H1 (cell line): ENCODE measurements at regions not wholly inside any gene's neighbourhood (a gene's known extent, or its start where the extent isn't known, plus 50 kb on each side); places are given as distances from the start of the nearest gene placed in this dataset.

ENCODE experiments used
- CTCF ChIA-PET: fragments of 300-600 bp; sonication (Branson Sonifier 250); formaldehyde crosslinking; loops from one replicate; lab custom pipeline; 2021; ENCODE audit not compliant: partially characterized antibody; lab: Charles Lee
- POLR2A ChIA-PET: fragments of 300-600 bp; sonication (Branson Sonifier 250); formaldehyde crosslinking; loops from one replicate; lab custom pipeline; 2021; ENCODE audit warnings: inconsistent platforms; ENCODE audit not compliant: partially characterized antibody; lab: Charles Lee
- DNase-seq, 2 experiments: peaks; one replicate each; pipeline versions ENCODE4 v3.0.0 to v3.0.0-alpha.2; 2010 to 2022; ENCODE audit warnings: low spot score in 2 of 2, low read depth in 1 of 2, mixed read lengths in 1 of 2
- FAIRE-seq: peaks from 2 replicates; lab custom pipeline; 2011; peaks lifted over from hg19 to GRCh38; lab: Jason Lieb, UNC
- H2AFZ ChIP-seq: 2 replicates; pipeline ENCODE4 v1.8.1; 2012; ENCODE audit warnings: low read length, inconsistent platforms
- H2AK5ac ChIP-seq: 2 replicates; pipeline ENCODE4 v1.6.1; 2013; ENCODE audit warnings: low read depth, low read length
- H2BK120ac ChIP-seq: replicated peaks from 2 replicates; pipeline ENCODE3; 2013; ENCODE audit warnings: low read depth, low read length, inconsistent platforms
- H2BK12ac ChIP-seq: 2 replicates; pipeline ENCODE4 v1.6.1; 2013; ENCODE audit warnings: low read depth, low read length
- H2BK15ac ChIP-seq: 2 replicates; pipeline ENCODE4 v1.6.1; 2013; ENCODE audit warnings: low read length
- H2BK20ac ChIP-seq: 2 replicates; pipeline ENCODE4 v1.6.1; 2013; ENCODE audit warnings: low read length
- H2BK5ac ChIP-seq: 2 replicates; pipeline ENCODE4 v1.6.1; 2013; ENCODE audit warnings: low read depth, low read length
- H3K14ac ChIP-seq: 2 replicates; pipeline ENCODE4 v1.6.1; 2013; ENCODE audit warnings: inconsistent platforms; ENCODE audit not compliant: insufficient read length
- H3K18ac ChIP-seq: 2 replicates; pipeline ENCODE4 v1.6.1; 2013; ENCODE audit warnings: low read length; ENCODE audit errors: extremely low read depth
- H3K23ac ChIP-seq: 2 replicates; pipeline ENCODE4 v1.6.1; 2013; ENCODE audit warnings: inconsistent platforms; ENCODE audit not compliant: insufficient read length
- H3K23me2 ChIP-seq: 2 replicates; pipeline ENCODE4 v1.6.1; 2013; ENCODE audit warnings: low read depth, low read length
- H3K27ac ChIP-seq: 2 replicates; pipeline ENCODE4 v1.6.1; 2011; ENCODE audit warnings: low read depth, low read length, inconsistent platforms
- H3K27me3 ChIP-seq, 4 experiments: replicated peaks in 1 of 4; 1 replicate in 1 of 4; 2 replicates in 3 of 4; pipeline versions ENCODE4 v1.6.1 to v1.8.1; 2011 to 2013; ENCODE audit warnings: low read length in 3 of 4, mild to moderate bottlenecking in 3 of 4, inconsistent platforms in 2 of 4, mixed read lengths in 2 of 4, moderate library complexity in 1 of 4; ENCODE audit not compliant: control insufficient read depth in 3 of 4, insufficient read depth in 3 of 4; ENCODE audit errors: extremely low read depth in 1 of 4
- H3K36me3 ChIP-seq, 4 experiments: 2 replicates each; pipeline versions ENCODE4 v1.6.1 to v1.8.1; 2011 to 2013; ENCODE audit warnings: mild to moderate bottlenecking in 4 of 4, low read length in 3 of 4, moderate library complexity in 2 of 4, control low read depth in 1 of 4, inconsistent platforms in 1 of 4; ENCODE audit not compliant: insufficient read depth in 4 of 4, control insufficient read depth in 2 of 4
- H3K4ac ChIP-seq: replicated peaks from 2 replicates; pipeline ENCODE3; 2013; ENCODE audit warnings: low read length, low read depth, mixed read lengths, inconsistent platforms; ENCODE audit not compliant: insufficient read length
- H3K4me1 ChIP-seq, 4 experiments: replicated peaks in 1 of 4; 1 replicate in 1 of 4; 2 replicates in 3 of 4; pipeline versions ENCODE4 v1.6.1 to v1.8.1; 2011 to 2013; ENCODE audit warnings: low read length in 3 of 4, inconsistent platforms in 2 of 4, mixed read lengths in 1 of 4; ENCODE audit not compliant: insufficient read depth in 4 of 4, control insufficient read depth in 3 of 4
- H3K4me2 ChIP-seq, 2 experiments: 2 replicates each; pipeline versions ENCODE4 v1.6.1 to v1.8.1; 2011 to 2013; ENCODE audit warnings: low read depth in 2 of 2, low read length in 2 of 2, control low read depth in 1 of 2, inconsistent platforms in 1 of 2, mild to moderate bottlenecking in 1 of 2; ENCODE audit not compliant: insufficient read depth in 1 of 2
- H3K4me3 ChIP-seq, 4 experiments: fragments of 200-600, 300-600 bp in 1 of 4; sonication (generic), shearing (Covaris generic), sonication (Bioruptor Twin) in 1 of 4; 2 replicates each; pipeline versions ENCODE4 v1.5.1 to v1.8.1; 2011 to 2016; ENCODE audit warnings: low read length in 4 of 4, low read depth in 3 of 4, control low read depth in 2 of 4, inconsistent platforms in 2 of 4, mild to moderate bottlenecking in 2 of 4, mixed read lengths in 1 of 4, moderate library complexity in 1 of 4; ENCODE audit not compliant: insufficient read depth in 2 of 4; ENCODE audit errors: extremely low read depth in 1 of 4
- H3K56ac ChIP-seq: replicated peaks from 2 replicates; pipeline ENCODE3; 2013; ENCODE audit warnings: low read depth, mild to moderate bottlenecking, mixed read lengths, low read length, inconsistent platforms; ENCODE audit not compliant: insufficient read length
- H3K79me1 ChIP-seq: 2 replicates; pipeline ENCODE4 v1.6.1; 2013; ENCODE audit warnings: low read depth, low read length, control low read depth
- H3K79me2 ChIP-seq, 2 experiments: 2 replicates each; pipeline versions ENCODE4 v1.6.1 to v1.8.1; 2012 to 2013; ENCODE audit warnings: low read length in 2 of 2, mild to moderate bottlenecking in 2 of 2, inconsistent platforms in 1 of 2; ENCODE audit not compliant: insufficient read depth in 2 of 2, control insufficient read depth in 1 of 2
- H3K9ac ChIP-seq, 4 experiments: replicated peaks in 1 of 4; 1 replicate in 1 of 4; 2 replicates in 3 of 4; pipeline versions ENCODE4 v1.6.1 to v1.8.1; 2011 to 2013; ENCODE audit warnings: low read depth in 3 of 4, low read length in 3 of 4, control low read depth in 2 of 4, mild to moderate bottlenecking in 2 of 4, moderate library complexity in 2 of 4, inconsistent platforms in 1 of 4; ENCODE audit errors: extremely low read depth in 1 of 4
- H3K9me3 ChIP-seq, 2 experiments: 2 replicates each; pipeline versions ENCODE4 v1.6.1 to v1.8.1; 2012 to 2013; ENCODE audit warnings: mild to moderate bottlenecking in 2 of 2, moderate library complexity in 2 of 2, control low read depth in 1 of 2, inconsistent platforms in 1 of 2, low read depth in 1 of 2, low read length in 1 of 2, mixed read lengths in 1 of 2; ENCODE audit not compliant: insufficient read depth in 2 of 2
- H4K20me1 ChIP-seq, 2 experiments: replicated peaks in 1 of 2; 2 replicates each; pipeline versions ENCODE3 to v1.8.1; 2011 to 2013; ENCODE audit warnings: inconsistent platforms in 2 of 2, low read length in 2 of 2, mild to moderate bottlenecking in 1 of 2; ENCODE audit not compliant: insufficient read depth in 2 of 2, control insufficient read depth in 1 of 2
- H4K5ac ChIP-seq: 2 replicates; pipeline ENCODE4 v1.6.1; 2013; ENCODE audit warnings: low read length, low read depth, mixed read lengths, inconsistent platforms; ENCODE audit not compliant: insufficient read length
- H4K8ac ChIP-seq: 2 replicates; pipeline ENCODE4 v1.8.0; 2013; ENCODE audit warnings: mild to moderate bottlenecking, moderate library complexity, low read length, inconsistent platforms; ENCODE audit not compliant: insufficient read depth; ENCODE audit errors: extremely low read depth
- H4K91ac ChIP-seq: replicated peaks from 2 replicates; pipeline ENCODE3; 2013; ENCODE audit warnings: low read length, mixed read lengths, inconsistent platforms; ENCODE audit not compliant: insufficient read length
- ASH2L ChIP-seq: fragments of 200-600, 300-600 bp; sonication (generic); IDR thresholded peaks from one replicate; pipeline ENCODE4 v1.7.1; 2017; ENCODE audit warnings: low read length
- BRCA1 ChIP-seq: IDR thresholded peaks from 2 replicates; pipeline ENCODE4 v1.6.1; 2012; ENCODE audit warnings: low read depth, low read length, improper control_type of control experiment
- HDAC6 ChIP-seq: IDR thresholded peaks from one replicate; pipeline ENCODE4 v1.7.1; 2012; ENCODE audit warnings: low read depth, mild to moderate bottlenecking, inconsistent platforms, low read length, moderate library complexity
- JUN ChIP-seq: IDR thresholded peaks from 2 replicates; pipeline ENCODE4 v1.6.1; 2011; ENCODE audit warnings: low read depth, mild to moderate bottlenecking, improper control_type of control experiment, low read length
- KDM4A ChIP-seq: IDR thresholded peaks from one replicate; pipeline ENCODE4 v1.7.1; 2012; ENCODE audit warnings: low read depth, mild to moderate bottlenecking, moderate library complexity, low read length, inconsistent platforms; ENCODE audit not compliant: severe bottlenecking
- KDM5A ChIP-seq: fragments of 200-600 bp; IDR thresholded peaks from 2 replicates; pipeline ENCODE4 v1.7.1; 2012; ENCODE audit warnings: mild to moderate bottlenecking, low read length, inconsistent platforms, mixed read lengths
- POU5F1 ChIP-seq: IDR thresholded peaks from 2 replicates; pipeline ENCODE4 v1.6.1; 2011; ENCODE audit warnings: low read depth, mild to moderate bottlenecking, low read length, moderate library complexity
- RAD21 ChIP-seq, 2 experiments: IDR thresholded peaks in 1 of 2; conservative IDR thresholded peaks in 1 of 2; 2 replicates each; pipeline ENCODE4 v1.6.1; 2011; ENCODE audit warnings: low read depth in 2 of 2, low read length in 2 of 2, improper control_type of control experiment in 1 of 2, inconsistent platforms in 1 of 2, mild to moderate bottlenecking in 1 of 2, moderate library complexity in 1 of 2
- RBBP5 ChIP-seq: IDR thresholded peaks from 2 replicates; pipeline ENCODE4 v1.7.1; 2012; ENCODE audit warnings: low read depth, mild to moderate bottlenecking, inconsistent platforms, low read length, moderate library complexity, borderline replicate concordance
- SIN3A ChIP-seq, 2 experiments: IDR thresholded peaks in 1 of 2; conservative IDR thresholded peaks in 1 of 2; 2 replicates each; pipeline ENCODE4 v1.6.1; 2011 to 2012; ENCODE audit warnings: low read length in 2 of 2, improper control_type of control experiment in 1 of 2, low read depth in 1 of 2, mild to moderate bottlenecking in 1 of 2
- SP1 ChIP-seq: IDR thresholded peaks from 2 replicates; pipeline ENCODE4 v1.6.1; 2011; ENCODE audit warnings: low read depth, low read length
- YY1 ChIP-seq: IDR thresholded peaks from 2 replicates; pipeline ENCODE4 v1.6.1; 2011; ENCODE audit warnings: low read depth, mild to moderate bottlenecking, low read length
- ZNF274 ChIP-seq: IDR thresholded peaks from 2 replicates; pipeline ENCODE4 v1.7.0; 2012; ENCODE audit warnings: low read length, borderline replicate concordance; ENCODE audit errors: extremely low read depth
- WGBS, 2 experiments: shearing (Covaris generic) in 1 of 2; methylation state at CpG; one replicate each; pipeline versions ENCODE4 v1.1.6 to v1.1.7; 2013 to 2015; ENCODE audit warnings: low lambda C conversion rate in 2 of 2, mixed read lengths in 2 of 2, inconsistent platforms in 1 of 2, low coverage in 1 of 2, missing lambda C conversion rate in 1 of 2; ENCODE audit not compliant: insufficient replicate concordance in 2 of 2, insufficient coverage in 1 of 2, insufficient read length in 1 of 2; ENCODE audit errors: extremely low coverage in 1 of 2, missing lambda C conversion rate in 1 of 2; 5-methylcytosine and 5-hydroxymethylcytosine counted together

DNA sequence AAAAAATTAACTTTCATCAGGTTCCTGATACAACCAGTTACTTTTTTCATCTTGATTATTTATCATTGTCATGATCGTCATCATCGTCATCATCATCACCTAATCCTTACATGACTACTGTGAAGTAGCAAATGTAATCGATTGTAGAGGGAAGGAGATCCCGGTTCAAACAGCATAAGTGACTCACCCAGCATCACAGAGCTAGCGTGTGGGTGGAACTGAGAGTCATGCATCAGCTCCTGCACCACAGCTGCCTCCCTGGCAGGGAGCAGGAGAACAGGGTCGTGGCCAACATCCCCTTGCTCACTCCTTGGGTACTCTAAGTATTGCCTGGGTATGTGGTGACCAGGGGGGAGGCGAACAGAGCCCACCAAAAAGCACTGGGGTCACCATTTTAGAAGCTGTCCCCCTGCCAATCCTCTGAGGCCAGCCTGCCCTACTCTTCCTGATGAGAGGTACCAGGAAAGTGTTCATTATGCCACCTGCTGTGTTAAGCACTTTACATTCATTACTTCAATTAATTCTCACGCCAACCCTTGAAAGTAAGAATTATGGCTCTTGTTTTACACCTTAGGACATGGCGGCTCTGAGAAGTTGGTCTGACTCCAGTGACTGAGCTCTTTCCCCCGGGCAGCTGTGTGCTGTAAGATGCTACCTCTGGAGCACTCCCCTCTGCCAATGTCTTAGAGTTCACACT is 425.2 kb downstream of the CD83 start:
- Histone ChIP-seq H3K56ac (no peak overlapping the region), H3K18ac (no peak overlapping the region), H2BK12ac (peak overlapping the region; percentile 35; the same call in 1 of the 2 replicates), H2AK5ac (no peak overlapping the region; the same call in 1 of the 2 replicates), H2AFZ (no peak overlapping the region), H2BK5ac (no peak overlapping the region), H3K9me3 (no peaks in the 10 kb centered on the region), H3K27ac (no peak overlapping the region), H3K36me3 (no peaks in the 10 kb centered on the region), H3K4me3 (no peak overlapping the region), H4K91ac (no peak overlapping the region), H3K4ac (no peak overlapping the region), H4K20me1 (no peaks in the 10 kb centered on the region), H3K14ac (no peak overlapping the region), H4K5ac (no peak overlapping the region), H3K23ac (no peak overlapping the region), H2BK120ac (no peak overlapping the region), H3K9ac (no peak overlapping the region), H4K8ac (no peak overlapping the region), H3K79me2 (no peaks in the 10 kb centered on the region), H2BK15ac (peak overlapping the region; percentile 37; the same call in 1 of the 2 replicates), H3K79me1 (no peaks in the 10 kb centered on the region), H2BK20ac (peak overlapping the region; percentile 41), H3K4me1 (peaks cover 0 to 9% (median 3%) of the 10 kb centered on the region in 4 experiments; a peak in 5 of 7 replicates), H3K4me2 (no peak overlapping the region), H3K27me3 (no peaks in the 10 kb centered on the region; a peak in 1 of 7 replicates), H3K23me2 (no peaks in the 10 kb centered on the region)
- CTCF ChIA-PET: interaction anchor here (0.6 kb wide), 1 partner anchor 692 kb away, joined by 3 read pairs; no protein-coding TSS in a partner anchor
- 89% methylated on average over 10 of the region's 10 CpGs; no CpG with 5 or more reads in 1 of the 2 experiments for WGBS, 2 experiments
- POLR2A ChIA-PET: no interaction called here
- FAIRE-seq: no peak
- no peak for DNase-seq
- TF ChIP-seq JUN (no peak), SIN3A (conservative IDR thresholded peaks at IDR 0.05 in 1 of 2, IDR thresholded peaks at IDR 0.05 in 1 of 2; ENCODE audit: low read depth in 1 of 2, low read length in 2 of 2) (no peak), POU5F1 (no peak), HDAC6 (no peak), SP1 (no peak), RAD21 (IDR thresholded peaks at IDR 0.05 in 1 of 2, conservative IDR thresholded peaks at IDR 0.05 in 1 of 2; ENCODE audit: low read depth in 2 of 2, low read length in 2 of 2) (no peak), KDM4A (no peak), ASH2L (no peak), YY1 (no peak), ZNF274 (no peak), BRCA1 (no peak), KDM5A (no peak), RBBP5 (no peak)
